Astrocyte of the spinal cord (primary cell): ENCODE measurements at regions not wholly inside any gene's neighbourhood (a gene's known extent, or its start where the extent isn't known, plus 50 kb on each side); places are given as distances from the start of the nearest gene placed in this dataset.

ENCODE experiments used
- DNase-seq: peaks from one replicate; pipeline ENCODE4 v3.0.0; 2011; ENCODE audit warnings: low read depth, low spot score
- H3K4me3 ChIP-seq: 2 replicates; pipeline ENCODE4 v1.5.1; 2011; ENCODE audit warnings: low read depth, mild to moderate bottlenecking, low read length, moderate library complexity
- CTCF ChIP-seq: IDR thresholded peaks from 2 replicates; pipeline ENCODE4 v1.5.1; 2012; ENCODE audit warnings: low read depth, mild to moderate bottlenecking, low read length, inconsistent platforms
- in situ Hi-C: cut with HindIII; loops from 2 replicates; pipeline ENCODE4 v1.10.0; 2017; ENCODE audit warnings: low sequenced_read_pairs

GRCh38 chr12:131610891-131611290 lies 100.0 kb upstream of the SFSWAP start:
- TF ChIP-seq CTCF = no peak
- in situ Hi-C loops = no loop called here
- DNase-seq = no peak
- no peak overlapping the region for H3K4me3 ChIP-seq

- in situ Hi-C loops = no loop called here
- DNase-seq = no peak
- no peak overlapping the region for H3K4me3 ChIP-seq
- TF ChIP-seq CTCF = no peak
Measured at GRCh38 chr12:131611416-131612091, 99.3 kb upstream of the SFSWAP start.

- no peak for DNase-seq
- in situ Hi-C loops = no loop called here
- no peak overlapping the region for H3K4me3 ChIP-seq
- no peak for TF ChIP-seq CTCF
Measured at GRCh38 chr12:131612092-131612755, 98.7 kb upstream of the SFSWAP start.

- DNase-seq = no peak
- no peak for TF ChIP-seq CTCF
- in situ Hi-C loops = no loop called here
- no peak overlapping the region for H3K4me3 ChIP-seq
Measured at GRCh38 chr12:131613186-131613585, 97.7 kb upstream of the SFSWAP start.

GRCh38 chr12:131613678-131614077 lies 97.2 kb upstream of the SFSWAP start:
- in situ Hi-C loops = no loop called here
- TF ChIP-seq CTCF = no peak
- no peak overlapping the region for H3K4me3 ChIP-seq
- no peak for DNase-seq

- no peak for TF ChIP-seq CTCF
- H3K4me3 ChIP-seq = no peak overlapping the region
- in situ Hi-C loops = no loop called here
- no peak for DNase-seq
Measured at GRCh38 chr12:131615326-131616042, 95.4 kb upstream of the SFSWAP start.
